Testis (tissue), 2 donors: ENCODE measurements at regions not wholly inside any gene's neighbourhood (a gene's known extent, or its start where the extent isn't known, plus 50 kb on each side); places are given as distances from the start of the nearest gene placed in this dataset.

ENCODE experiments used
- POLR2A ChIP-seq: fragments of 450-650 bp; IDR thresholded peaks from one replicate; pipeline ENCODE4 v1.6.1; 2017; ENCODE audit warnings: antibody characterized with exemption, mild to moderate bottlenecking, moderate library complexity
- TF ChIP-seq, protein P1 (sequence below), 3 experiments: fragments of 450-650 bp in 2 of 3; fragments of 200-600 bp in 1 of 3; sonication (generic) in 1 of 3; IDR thresholded peaks; one replicate each; pipeline ENCODE4 v1.5.1; 2016 to 2019; ENCODE audit warnings: antibody characterized with exemption in 3 of 3, mild to moderate bottlenecking in 2 of 3, moderate library complexity in 1 of 3

DNA sequence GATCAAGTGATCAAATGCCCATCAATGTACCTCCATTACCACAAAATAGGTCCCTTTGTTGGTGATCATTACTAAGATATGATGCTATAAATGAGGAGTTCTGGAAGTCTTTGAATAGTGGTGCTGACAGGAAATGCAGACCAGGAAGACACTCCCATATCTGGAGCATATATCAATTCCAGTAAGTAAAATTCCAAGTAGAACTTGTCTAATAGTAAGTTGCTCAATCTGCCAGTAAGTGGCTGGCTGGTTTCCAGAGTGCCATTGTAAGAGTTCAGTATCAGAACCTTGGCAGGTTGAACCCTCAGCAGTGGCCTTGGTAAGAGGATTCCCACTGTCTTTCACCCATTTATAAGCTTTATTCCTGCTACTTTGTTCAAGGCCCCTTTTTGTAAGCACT, 379.9 kb upstream of the RBMS3 start:
- TF ChIP-seq POLR2A: no peak
- TF ChIP-seq, protein P1, sequence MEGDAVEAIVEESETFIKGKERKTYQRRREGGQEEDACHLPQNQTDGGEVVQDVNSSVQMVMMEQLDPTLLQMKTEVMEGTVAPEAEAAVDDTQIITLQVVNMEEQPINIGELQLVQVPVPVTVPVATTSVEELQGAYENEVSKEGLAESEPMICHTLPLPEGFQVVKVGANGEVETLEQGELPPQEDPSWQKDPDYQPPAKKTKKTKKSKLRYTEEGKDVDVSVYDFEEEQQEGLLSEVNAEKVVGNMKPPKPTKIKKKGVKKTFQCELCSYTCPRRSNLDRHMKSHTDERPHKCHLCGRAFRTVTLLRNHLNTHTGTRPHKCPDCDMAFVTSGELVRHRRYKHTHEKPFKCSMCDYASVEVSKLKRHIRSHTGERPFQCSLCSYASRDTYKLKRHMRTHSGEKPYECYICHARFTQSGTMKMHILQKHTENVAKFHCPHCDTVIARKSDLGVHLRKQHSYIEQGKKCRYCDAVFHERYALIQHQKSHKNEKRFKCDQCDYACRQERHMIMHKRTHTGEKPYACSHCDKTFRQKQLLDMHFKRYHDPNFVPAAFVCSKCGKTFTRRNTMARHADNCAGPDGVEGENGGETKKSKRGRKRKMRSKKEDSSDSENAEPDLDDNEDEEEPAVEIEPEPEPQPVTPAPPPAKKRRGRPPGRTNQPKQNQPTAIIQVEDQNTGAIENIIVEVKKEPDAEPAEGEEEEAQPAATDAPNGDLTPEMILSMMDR (IDR thresholded peaks at IDR 0.05): no peak
